Right renal cortex interstitium (tissue), 3 donors: ENCODE measurements at regions not wholly inside any gene's neighbourhood (a gene's known extent, or its start where the extent isn't known, plus 50 kb on each side); places are given as distances from the start of the nearest gene placed in this dataset.
"Not testable (repeated sequence)": the region's sequence is repeated elsewhere in the genome, so short reads cannot be mapped to it uniquely, and the experiment has no call there.

Experiments
- DNase-seq, 3 donors: peaks; one replicate each; pipeline ENCODE4 v3.0.0-alpha.2; 2013; ENCODE audit warnings: low read depth in 3 of 3, low spot score in 2 of 3

DNA sequence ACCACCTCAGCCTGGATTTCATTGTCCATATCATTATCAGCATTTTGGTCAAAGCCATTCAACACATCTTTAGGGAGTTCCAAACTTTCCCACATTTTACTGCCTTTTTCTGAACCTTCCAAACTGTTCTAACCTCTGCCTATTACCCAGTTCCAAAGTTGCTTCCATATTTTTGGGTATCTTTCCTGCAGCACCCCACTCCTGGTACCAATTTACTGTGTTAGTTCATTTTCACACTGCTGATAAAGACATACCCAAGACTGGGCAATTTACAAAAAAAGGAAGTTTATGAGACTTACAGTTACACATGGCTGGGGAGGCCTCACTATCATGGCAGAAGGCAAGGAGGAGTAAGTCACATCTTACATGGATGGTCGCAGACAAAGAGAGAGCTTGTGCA lies 63.6 kb upstream of the CEP162 start:
- not testable (repeated sequence) for DNase-seq

DNA sequence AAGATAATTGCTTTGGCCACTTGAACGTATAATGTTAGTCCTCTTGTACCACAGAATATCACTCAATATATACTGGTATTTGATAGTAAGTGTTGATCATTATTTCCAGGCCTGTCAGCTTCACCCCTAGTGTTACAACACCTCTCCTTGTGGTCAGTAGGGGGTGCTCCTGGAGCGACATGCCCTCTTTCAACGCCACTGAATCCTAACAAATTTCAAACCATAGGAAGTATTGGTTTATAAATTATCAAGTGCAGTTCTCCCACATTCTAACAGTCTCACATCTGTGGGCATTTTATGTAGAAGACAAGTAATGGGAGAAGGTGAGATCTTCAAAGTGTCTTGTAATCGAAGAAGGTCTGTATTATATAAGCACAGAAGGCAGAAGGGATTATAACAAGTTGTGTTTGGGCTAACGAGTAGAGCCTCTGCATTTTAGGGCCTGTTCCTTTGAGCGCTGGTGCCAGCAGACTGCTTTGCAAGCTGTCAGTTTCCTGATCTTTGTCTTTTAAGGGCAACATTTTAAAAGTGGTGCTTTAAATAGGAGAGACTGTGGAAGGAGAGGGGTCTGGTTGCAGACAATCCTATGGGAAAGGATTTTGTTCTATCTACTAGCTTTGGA lies 57.1 kb upstream of the CEP162 start:
- DNase-seq, result no peak

DNA sequence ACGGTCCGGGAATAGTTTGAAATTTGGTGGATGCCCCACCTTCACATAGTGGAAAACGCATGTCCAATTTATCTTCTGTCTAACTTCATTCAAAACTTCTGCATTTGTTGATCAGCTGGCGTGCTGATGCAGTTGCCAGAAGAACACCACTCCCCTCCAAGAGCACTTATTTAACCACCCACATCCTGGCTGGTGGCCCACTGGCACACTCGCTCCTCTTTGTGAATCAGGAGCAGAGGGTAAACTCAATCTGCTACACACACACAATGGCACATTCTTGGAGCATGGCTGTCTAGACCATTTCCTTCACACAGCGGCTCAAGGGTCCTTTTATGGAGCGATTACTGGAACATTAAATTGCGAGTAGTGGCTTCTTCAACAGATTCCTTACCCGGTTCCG lies 55.1 kb upstream of the CEP162 start:
- DNase-seq, result no peak

DNA sequence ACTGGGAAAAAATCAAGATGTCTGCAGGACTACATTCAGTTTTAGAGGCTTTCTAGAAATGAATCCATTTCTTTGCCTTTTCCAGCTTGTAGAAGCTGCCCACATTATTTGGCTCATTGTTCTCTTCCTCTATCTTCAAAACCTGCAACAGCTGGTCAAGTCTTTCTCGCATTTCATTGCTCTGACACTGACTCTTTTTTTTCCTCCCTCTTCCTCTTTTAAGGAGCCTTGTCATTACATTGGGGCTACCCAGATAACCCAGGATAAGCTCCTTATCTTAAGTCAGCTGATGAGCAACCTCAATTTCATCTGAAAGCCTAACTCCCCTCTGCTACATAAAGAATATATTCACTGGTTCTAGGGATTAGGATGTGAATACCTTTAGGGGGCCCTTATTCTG lies 53.2 kb upstream of the CEP162 start:
- no peak for DNase-seq

DNA sequence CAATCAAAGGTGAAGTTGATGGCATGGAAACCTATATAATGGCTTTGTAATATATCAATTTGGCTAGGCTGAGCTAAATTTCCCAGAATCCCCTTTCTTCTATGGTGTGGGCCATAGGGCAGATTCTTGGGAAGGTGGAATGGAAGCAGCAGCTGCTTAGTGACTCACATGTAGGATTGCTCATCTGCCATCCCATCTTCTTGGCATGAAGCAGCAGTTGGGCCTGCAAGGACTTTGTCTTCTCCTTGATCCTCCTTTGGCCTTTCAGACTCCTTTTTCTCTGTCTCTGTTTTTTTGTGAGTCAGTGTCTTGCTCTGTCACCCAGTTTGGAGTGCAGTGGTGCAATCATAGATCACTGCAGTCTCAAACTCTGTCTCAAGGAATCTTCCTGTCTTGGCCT lies 52.6 kb upstream of the CEP162 start:
- no peak for DNase-seq

DNA sequence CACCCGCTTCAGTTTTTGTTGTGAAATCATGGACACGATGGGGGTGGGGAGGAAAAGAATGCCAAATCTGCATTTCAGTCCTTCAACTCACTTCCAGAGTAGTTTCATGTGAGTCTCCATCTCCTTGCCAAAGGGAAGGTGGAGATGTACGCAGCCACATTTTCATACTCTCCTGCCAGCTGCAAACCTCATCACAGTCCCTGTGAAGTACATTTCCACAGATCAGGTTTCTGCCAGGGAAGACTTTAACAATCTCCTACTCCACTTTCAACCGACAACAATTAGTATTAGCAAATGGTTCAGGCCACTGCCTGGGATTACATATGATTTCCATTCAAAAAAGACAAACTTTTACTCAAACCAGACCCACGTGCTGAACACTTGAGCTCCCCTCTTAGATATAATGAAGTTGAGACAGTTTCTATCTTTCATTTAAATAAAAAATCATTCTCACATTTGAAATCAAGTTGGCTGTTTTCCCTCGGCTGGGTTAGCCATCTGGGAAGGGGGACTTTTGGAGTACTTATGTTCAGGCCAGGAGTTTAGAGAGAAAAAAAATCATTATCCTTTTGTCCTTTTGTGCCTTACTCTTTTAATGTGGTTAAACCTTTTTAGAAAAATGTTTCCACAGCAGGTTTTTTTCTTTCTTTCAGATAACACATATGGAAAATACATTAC lies 51.0 kb upstream of the CEP162 start:
- no peak for DNase-seq
